ENCODE measurements at regions not wholly inside any gene's neighbourhood (a gene's known extent, or its start where the extent isn't known, plus 50 kb on each side); places are given as distances from the start of the nearest gene placed in this dataset.

DNA sequence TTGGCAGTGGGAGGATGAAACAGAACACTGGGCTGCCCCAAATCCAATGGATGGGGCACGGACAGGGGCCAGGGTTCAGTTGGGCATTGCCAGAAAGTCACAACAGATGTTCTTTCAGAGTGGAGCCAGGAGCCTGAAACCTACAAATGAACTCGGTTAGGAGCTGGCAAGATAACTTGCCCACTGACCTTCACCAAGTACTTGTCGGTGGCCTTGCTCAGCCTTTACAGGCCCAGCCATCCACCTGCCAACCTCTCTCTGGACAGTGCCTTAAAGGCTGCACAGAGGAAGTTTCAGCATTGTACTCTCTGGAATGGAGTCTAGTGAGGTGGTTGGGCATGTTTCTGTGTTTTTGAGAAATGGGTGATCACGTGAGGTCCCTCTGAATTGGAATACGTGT lies 87.1 kb upstream of the USP9X start:
- ChIA-PET CTCF (interaction anchor here (0.7 to 1.2 kb wide), 4 partner anchors 26 to 454 kb away, joined by 3 to 4 read pairs (median 4); no protein-coding TSS in a partner anchor), POLR2A (no interaction called here)
- Histone ChIP-seq H3K9me3 (ENCODE audit: control insufficient read depth, insufficient read depth, low read depth, low read length) (no peaks in the 10 kb centered on the region), H3K36me3 (ENCODE audit: control insufficient read depth in 2 of 2, insufficient read depth in 1 of 2, low read length in 2 of 2) (no peaks in the 10 kb centered on the region; a peak in 1 of 3 replicates), H3K27ac (ENCODE audit: extremely low read depth, low read depth, low read length) (no peak overlapping the region), H3K4me3 (ENCODE audit: low read depth, low read length) (no peak overlapping the region), H3K4me1 (ENCODE audit: control insufficient read depth, insufficient read depth, low read length) (no peaks in the 10 kb centered on the region)
- TF ChIP-seq ZNF221 (tag by site-specific recombination; IDR thresholded peaks at IDR 0.05; ENCODE audit: borderline replicate concordance) (no peak), ZNF626 (tag by site-specific recombination; IDR thresholded peaks at IDR 0.05) (no peak), ZBTB20 (tag by site-specific recombination; IDR thresholded peaks at IDR 0.05) (no peak), ZNF707 (tag by site-specific recombination; IDR thresholded peaks at IDR 0.05) (no peak), ZNF324 (tag by site-specific recombination; IDR thresholded peaks at IDR 0.05) (no peak), ZNF223 (tag by site-specific recombination; IDR thresholded peaks at IDR 0.05) (no peak), GLIS2 (tag by site-specific recombination; IDR thresholded peaks at IDR 0.05) (no peak), ZNF354C (tag by site-specific recombination; IDR thresholded peaks at IDR 0.05; ENCODE audit: borderline replicate concordance, low read depth) (no peak)

DNA sequence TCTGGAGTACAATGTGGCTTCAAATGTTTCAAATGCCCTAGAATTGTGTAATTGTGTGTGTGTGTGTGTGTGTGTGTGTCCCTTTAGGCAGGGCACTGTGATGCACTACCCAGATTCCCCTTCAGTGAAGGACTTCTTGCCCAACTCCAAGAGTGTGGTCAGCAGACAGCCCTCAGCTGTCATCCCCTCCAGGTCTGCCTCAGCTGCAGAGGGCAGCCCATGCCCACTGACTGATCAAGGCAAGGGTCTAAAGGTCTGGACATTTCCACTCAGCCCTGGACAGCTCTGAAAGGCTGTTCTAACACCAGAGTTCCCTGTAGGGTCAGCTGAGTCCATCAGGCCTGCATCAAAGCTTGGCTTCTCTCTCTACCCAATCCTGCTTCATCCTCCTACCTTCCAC lies 83.9 kb upstream of the USP9X start:
- no peak overlapping the region for H3K4me3 ChIP-seq (ENCODE audit: low read depth, low read length)
- TF ChIP-seq YY1 (tag by site-specific recombination; IDR thresholded peaks at IDR 0.05) (no peak), ZNF558 (tag by site-specific recombination; IDR thresholded peaks at IDR 0.05) (no peak), ZNF146 (tag by site-specific recombination; IDR thresholded peaks at IDR 0.05) (no peak), ZNF350 (tag by site-specific recombination; IDR thresholded peaks at IDR 0.05) (no peak), ZNF391 (tag by site-specific recombination; IDR thresholded peaks at IDR 0.05; ENCODE audit: borderline replicate concordance, low read depth) (no peak), ZNF449 (tag by site-specific recombination; IDR thresholded peaks at IDR 0.05) (no peak), GLIS1 (tag by site-specific recombination; IDR thresholded peaks at IDR 0.05) (no peak), KLF7 (tag by site-specific recombination; IDR thresholded peaks at IDR 0.05; ENCODE audit: borderline replicate concordance) (no peak), SETDB1 (IDR thresholded peaks at IDR 0.05; ENCODE audit: insufficient read length, low read length) (no peak), ZNF560 (tag by site-specific recombination; IDR thresholded peaks at IDR 0.05; ENCODE audit: borderline replicate concordance) (no peak), REPIN1 (tag by site-specific recombination; IDR thresholded peaks at IDR 0.05; ENCODE audit: low read depth) (no peak), ZNF548 (tag by site-specific recombination; IDR thresholded peaks at IDR 0.05) (no peak), ZNF596 (tag by site-specific recombination; IDR thresholded peaks at IDR 0.05) (no peak), EGR2 (tag by site-specific recombination; IDR thresholded peaks at IDR 0.05; ENCODE audit: low read depth) (no peak)
- H3K9me3 ChIP-seq (ENCODE audit: control insufficient read depth, insufficient read depth, low read depth, low read length), result no peaks in the 10 kb centered on the region
- POLR2A ChIA-PET, result no interaction called here
- CTCF ChIA-PET, result interaction anchor here (1.2 to 1.5 kb wide), 2 partner anchors 9 to 114 kb away, joined by 3 to 4 read pairs; no protein-coding TSS in a partner anchor
- no peak overlapping the region for H3K27ac ChIP-seq (ENCODE audit: extremely low read depth, low read depth, low read length)
- H3K4me1 ChIP-seq (ENCODE audit: control insufficient read depth, insufficient read depth, low read length), result peaks cover 3% of the 10 kb centered on the region; the same call in 1 of the 2 replicates
- no peaks in the 10 kb centered on the region; a peak in 1 of 3 replicates for H3K36me3 ChIP-seq (ENCODE audit: control insufficient read depth in 2 of 2, insufficient read depth in 1 of 2, low read length in 2 of 2)

DNA sequence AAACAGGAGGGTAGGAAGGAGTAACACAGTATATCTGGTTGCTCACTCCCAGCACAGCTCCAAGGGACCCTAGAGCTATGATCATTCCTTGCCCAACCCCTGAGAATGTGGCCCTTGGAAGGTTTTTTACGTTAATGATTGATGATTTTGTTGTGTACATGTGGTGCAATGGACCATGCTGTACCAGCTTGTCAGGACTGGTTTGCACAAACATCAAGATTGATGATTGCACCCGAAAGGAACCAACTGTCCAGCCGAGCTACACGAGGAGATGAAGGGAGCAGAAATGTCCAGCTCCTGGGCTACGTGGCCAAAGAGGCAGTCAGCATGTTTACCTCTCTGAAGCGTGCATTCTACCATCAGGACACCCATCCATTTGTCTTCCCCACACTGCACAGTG lies 83.2 kb upstream of the USP9X start:
- Histone ChIP-seq H3K36me3 (ENCODE audit: control insufficient read depth in 2 of 2, insufficient read depth in 1 of 2, low read length in 2 of 2) (no peaks in the 10 kb centered on the region), H3K27ac (ENCODE audit: extremely low read depth, low read depth, low read length) (no peak overlapping the region), H3K4me3 (ENCODE audit: low read depth, low read length) (no peak overlapping the region), H3K9me3 (ENCODE audit: control insufficient read depth, insufficient read depth, low read depth, low read length) (no peaks in the 10 kb centered on the region), H3K4me1 (ENCODE audit: control insufficient read depth, insufficient read depth, low read length) (peaks cover 3% of the 10 kb centered on the region; the same call in 1 of the 2 replicates)
- TF ChIP-seq GLIS2 (tag by site-specific recombination; IDR thresholded peaks at IDR 0.05) (no peak), GLI4 (tag by site-specific recombination; IDR thresholded peaks at IDR 0.05) (no peak), ZNF530 (tag by site-specific recombination; IDR thresholded peaks at IDR 0.05; ENCODE audit: low read depth) (no peak), ZNF19 (tag by site-specific recombination; IDR thresholded peaks at IDR 0.05; ENCODE audit: low read depth) (no peak), ZNF623 (tag by site-specific recombination; IDR thresholded peaks at IDR 0.05) (no peak), ZFP37 (tag by site-specific recombination; IDR thresholded peaks at IDR 0.05) (no peak)
- CTCF ChIA-PET, result interaction anchor here (0.5 to 1.5 kb wide), 3 partner anchors 9 to 790 kb away, joined by 3 to 4 read pairs (median 3); no protein-coding TSS in a partner anchor
- POLR2A ChIA-PET, result interaction anchor here (0.6 kb wide), 1 partner anchor 1493 kb away, joined by 4 read pairs; no protein-coding TSS in a partner anchor

All from HEK293 (cell line).